ENCODE measurements at regions not wholly inside any gene's neighbourhood (a gene's known extent, or its start where the extent isn't known, plus 50 kb on each side); places are given as distances from the start of the nearest gene placed in this dataset.

DNA sequence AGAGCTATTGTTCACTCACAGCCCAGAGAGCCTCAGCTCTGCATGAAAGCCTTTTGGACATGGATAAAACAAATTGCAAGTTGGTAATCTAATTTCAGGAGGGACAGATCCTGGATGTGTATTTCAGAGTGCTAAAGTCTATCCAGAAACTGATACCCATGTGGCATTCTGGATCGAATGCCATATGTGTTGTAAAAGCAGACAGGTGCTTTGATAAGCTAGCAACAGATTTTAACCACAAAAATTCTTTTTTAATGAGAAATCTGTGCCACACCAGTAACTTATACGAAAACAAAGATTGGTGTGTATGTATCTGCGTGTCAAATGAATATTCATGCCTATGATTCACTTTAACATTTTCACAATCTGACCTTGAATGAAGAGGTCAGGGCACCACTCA, 936.6 kb upstream of the MAP3K7 start:
- no peak for DNase-seq
- no peak overlapping the region for H3K4me3 ChIP-seq (ENCODE audit: low read length)
- no peaks in the 10 kb centered on the region for H3K27me3 ChIP-seq (ENCODE audit: control insufficient read depth, insufficient read depth, low read length)
- WGBS (ENCODE audit: insufficient coverage, low lambda C conversion rate): 74% methylated on average over 3 of the region's 3 CpGs
- no peaks in the 10 kb centered on the region for H3K9me3 ChIP-seq (ENCODE audit: control insufficient read depth, low read depth, low read length)
- H3K4me1 ChIP-seq (ENCODE audit: control insufficient read depth, insufficient read depth, low read length): no peaks in the 10 kb centered on the region
- H3K27ac ChIP-seq (ENCODE audit: low read length): no peak overlapping the region
- no peaks in the 10 kb centered on the region for H3K36me3 ChIP-seq (ENCODE audit: control insufficient read depth, insufficient read depth, low read length)

GRCh38 chr6:91521999-91522398, 935.1 kb upstream of the MAP3K7 start:
- no peak for DNase-seq
- Histone ChIP-seq H3K9me3 (ENCODE audit: control insufficient read depth, low read depth, low read length) (no peaks in the 10 kb centered on the region), H3K27ac (ENCODE audit: low read length) (no peak overlapping the region), H3K36me3 (ENCODE audit: control insufficient read depth, insufficient read depth, low read length) (no peaks in the 10 kb centered on the region), H3K4me3 (ENCODE audit: low read length) (no peak overlapping the region), H3K27me3 (ENCODE audit: control insufficient read depth, insufficient read depth, low read length) (no peaks in the 10 kb centered on the region), H3K4me1 (ENCODE audit: control insufficient read depth, insufficient read depth, low read length) (no peaks in the 10 kb centered on the region)

- DNase-seq: no peak
- no CpG with 5 or more reads among the region's 2 CpGs for WGBS (ENCODE audit: insufficient coverage, low lambda C conversion rate)
Measured at GRCh38 chr6:91509711-91510110, 922.8 kb upstream of the MAP3K7 start.

DNA sequence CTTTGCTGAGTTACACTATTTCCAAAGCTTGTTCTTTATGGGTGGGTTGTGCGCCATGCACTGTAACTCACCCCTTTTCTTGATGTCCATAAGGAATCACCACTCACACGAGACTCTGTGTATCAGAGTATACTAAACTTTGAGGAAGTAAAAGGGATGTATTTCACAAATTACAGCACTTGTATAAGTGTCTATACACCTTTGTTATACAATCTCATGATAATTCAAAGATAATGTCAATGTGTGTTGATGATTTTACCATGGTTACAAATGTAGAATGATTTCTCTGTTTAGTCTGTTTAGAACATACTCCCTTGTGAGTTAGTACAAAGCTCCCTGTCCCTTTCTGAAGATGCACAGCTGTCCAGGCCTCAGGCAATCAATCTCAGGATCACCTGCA, 922.2 kb upstream of the MAP3K7 start:
- H3K27ac ChIP-seq (ENCODE audit: low read length): no peak overlapping the region
- H3K36me3 ChIP-seq (ENCODE audit: control insufficient read depth, insufficient read depth, low read length): no peaks in the 10 kb centered on the region
- no peak for DNase-seq
- no peaks in the 10 kb centered on the region for H3K4me1 ChIP-seq (ENCODE audit: control insufficient read depth, insufficient read depth, low read length)
- no peaks in the 10 kb centered on the region for H3K9me3 ChIP-seq (ENCODE audit: control insufficient read depth, low read depth, low read length)
- no peaks in the 10 kb centered on the region for H3K27me3 ChIP-seq (ENCODE audit: control insufficient read depth, insufficient read depth, low read length)
- no peak overlapping the region for H3K4me3 ChIP-seq (ENCODE audit: low read length)
- no CpG with 5 or more reads among the region's 2 CpGs for WGBS (ENCODE audit: insufficient coverage, low lambda C conversion rate)

More at GRCh38 chr6:91509711-91510110, 922.8 kb upstream of the MAP3K7 start:
- H3K36me3 ChIP-seq (ENCODE audit: control insufficient read depth, insufficient read depth, low read length): no peaks in the 10 kb centered on the region
- H3K4me1 ChIP-seq (ENCODE audit: control insufficient read depth, insufficient read depth, low read length): no peaks in the 10 kb centered on the region
- H3K27ac ChIP-seq (ENCODE audit: low read length): no peak overlapping the region
- H3K27me3 ChIP-seq (ENCODE audit: control insufficient read depth, insufficient read depth, low read length): no peaks in the 10 kb centered on the region
- H3K4me3 ChIP-seq (ENCODE audit: low read length): no peak overlapping the region
- H3K9me3 ChIP-seq (ENCODE audit: control insufficient read depth, low read depth, low read length): no peaks in the 10 kb centered on the region

GRCh38 chr6:91506509-91506908, 919.6 kb upstream of the MAP3K7 start:
- H3K27me3 ChIP-seq (ENCODE audit: control insufficient read depth, insufficient read depth, low read length): no peaks in the 10 kb centered on the region
- WGBS (ENCODE audit: insufficient coverage, low lambda C conversion rate): 44% methylated on average over 2 of the region's 5 CpGs
- no peak for DNase-seq
- H3K4me1 ChIP-seq (ENCODE audit: control insufficient read depth, insufficient read depth, low read length): no peaks in the 10 kb centered on the region
- no peak overlapping the region for H3K4me3 ChIP-seq (ENCODE audit: low read length)
- H3K36me3 ChIP-seq (ENCODE audit: control insufficient read depth, insufficient read depth, low read length): no peaks in the 10 kb centered on the region
- no peak overlapping the region for H3K27ac ChIP-seq (ENCODE audit: low read length)
- no peaks in the 10 kb centered on the region for H3K9me3 ChIP-seq (ENCODE audit: control insufficient read depth, low read depth, low read length)

GRCh38 chr6:91505199-91505598, 918.3 kb upstream of the MAP3K7 start:
- Histone ChIP-seq H3K4me1 (ENCODE audit: control insufficient read depth, insufficient read depth, low read length) (no peaks in the 10 kb centered on the region), H3K27me3 (ENCODE audit: control insufficient read depth, insufficient read depth, low read length) (no peaks in the 10 kb centered on the region), H3K9me3 (ENCODE audit: control insufficient read depth, low read depth, low read length) (no peaks in the 10 kb centered on the region), H3K27ac (ENCODE audit: low read length) (no peak overlapping the region), H3K4me3 (ENCODE audit: low read length) (no peak overlapping the region), H3K36me3 (ENCODE audit: control insufficient read depth, insufficient read depth, low read length) (no peaks in the 10 kb centered on the region)
- no peak for DNase-seq

GRCh38 chr6:91501930-91502329, 915.1 kb upstream of the MAP3K7 start:
- H3K4me3 ChIP-seq (ENCODE audit: low read length): no peak overlapping the region
- H3K4me1 ChIP-seq (ENCODE audit: control insufficient read depth, insufficient read depth, low read length): no peaks in the 10 kb centered on the region
- H3K27ac ChIP-seq (ENCODE audit: low read length): no peak overlapping the region
- no peaks in the 10 kb centered on the region for H3K9me3 ChIP-seq (ENCODE audit: control insufficient read depth, low read depth, low read length)
- no peak for DNase-seq
- no peaks in the 10 kb centered on the region for H3K36me3 ChIP-seq (ENCODE audit: control insufficient read depth, insufficient read depth, low read length)
- H3K27me3 ChIP-seq (ENCODE audit: control insufficient read depth, insufficient read depth, low read length): no peaks in the 10 kb centered on the region
- WGBS (ENCODE audit: insufficient coverage, low lambda C conversion rate): 100% methylated on average over 1 of the region's 4 CpGs

GRCh38 chr6:91500689-91501303, 913.9 kb upstream of the MAP3K7 start:
- Histone ChIP-seq H3K36me3 (ENCODE audit: control insufficient read depth, insufficient read depth, low read length) (no peaks in the 10 kb centered on the region), H3K27ac (ENCODE audit: low read length) (no peak overlapping the region), H3K9me3 (ENCODE audit: control insufficient read depth, low read depth, low read length) (no peaks in the 10 kb centered on the region), H3K4me1 (ENCODE audit: control insufficient read depth, insufficient read depth, low read length) (no peaks in the 10 kb centered on the region), H3K4me3 (ENCODE audit: low read length) (no peak overlapping the region), H3K27me3 (ENCODE audit: control insufficient read depth, insufficient read depth, low read length) (no peaks in the 10 kb centered on the region)
- no peak for DNase-seq
- 78% methylated on average over 1 of the region's 1 CpG for WGBS (ENCODE audit: insufficient coverage, low lambda C conversion rate)

DNA sequence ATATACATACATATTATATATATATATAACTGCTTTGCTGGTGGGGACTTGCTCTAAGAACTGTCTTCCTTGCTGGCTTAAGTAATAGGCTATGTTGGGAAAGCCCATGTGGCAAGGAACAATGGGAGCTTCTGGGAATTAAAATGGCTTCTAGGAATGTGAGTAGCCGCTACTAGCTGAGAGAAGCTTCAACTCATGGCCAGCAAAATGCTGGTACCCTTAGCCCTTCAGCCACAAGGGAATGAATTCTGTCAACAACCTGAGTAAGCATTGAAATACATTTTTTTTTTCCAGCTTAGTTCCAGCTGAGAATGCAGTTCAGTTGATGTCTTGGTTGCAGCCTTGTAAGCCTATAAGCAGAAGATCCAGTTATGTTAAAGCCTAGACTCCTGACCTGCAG, 911.7 kb upstream of the MAP3K7 start:
- no CpG with 5 or more reads among the region's 1 CpG for WGBS (ENCODE audit: insufficient coverage, low lambda C conversion rate)
- Histone ChIP-seq H3K27ac (ENCODE audit: low read length) (no peak overlapping the region), H3K9me3 (ENCODE audit: control insufficient read depth, low read depth, low read length) (no peaks in the 10 kb centered on the region), H3K4me3 (ENCODE audit: low read length) (no peak overlapping the region), H3K4me1 (ENCODE audit: control insufficient read depth, insufficient read depth, low read length) (no peaks in the 10 kb centered on the region), H3K27me3 (ENCODE audit: control insufficient read depth, insufficient read depth, low read length) (no peaks in the 10 kb centered on the region), H3K36me3 (ENCODE audit: control insufficient read depth, insufficient read depth, low read length) (no peaks in the 10 kb centered on the region)
- DNase-seq: no peak

DNA sequence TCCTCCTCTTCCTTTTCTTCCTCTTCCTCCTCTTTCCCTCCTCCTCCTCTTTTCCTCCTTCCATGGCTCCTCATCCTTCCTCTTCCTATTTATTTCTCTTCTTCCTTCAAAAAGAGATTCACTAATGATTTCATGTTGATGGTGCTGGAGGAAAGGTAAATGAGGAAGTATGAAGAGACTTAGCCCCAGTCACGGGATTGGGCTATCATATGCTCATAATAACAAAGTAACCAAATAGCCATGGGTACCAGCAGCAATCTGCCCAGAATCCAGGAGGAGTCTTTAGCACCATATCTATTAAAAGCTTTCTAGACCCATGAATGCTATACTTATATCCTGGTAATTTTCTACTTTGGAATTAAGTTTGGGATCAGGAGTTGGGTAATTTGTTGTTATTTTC, 910.9 kb upstream of the MAP3K7 start:
- no peaks in the 10 kb centered on the region for H3K36me3 ChIP-seq (ENCODE audit: control insufficient read depth, insufficient read depth, low read length)
- no peak for DNase-seq
- no peak overlapping the region for H3K4me3 ChIP-seq (ENCODE audit: low read length)
- no peaks in the 10 kb centered on the region for H3K9me3 ChIP-seq (ENCODE audit: control insufficient read depth, low read depth, low read length)
- H3K4me1 ChIP-seq (ENCODE audit: control insufficient read depth, insufficient read depth, low read length): no peaks in the 10 kb centered on the region
- no CpG with 5 or more reads among the region's 1 CpG for WGBS (ENCODE audit: insufficient coverage, low lambda C conversion rate)
- H3K27me3 ChIP-seq (ENCODE audit: control insufficient read depth, insufficient read depth, low read length): no peaks in the 10 kb centered on the region
- H3K27ac ChIP-seq (ENCODE audit: low read length): no peak overlapping the region

DNA sequence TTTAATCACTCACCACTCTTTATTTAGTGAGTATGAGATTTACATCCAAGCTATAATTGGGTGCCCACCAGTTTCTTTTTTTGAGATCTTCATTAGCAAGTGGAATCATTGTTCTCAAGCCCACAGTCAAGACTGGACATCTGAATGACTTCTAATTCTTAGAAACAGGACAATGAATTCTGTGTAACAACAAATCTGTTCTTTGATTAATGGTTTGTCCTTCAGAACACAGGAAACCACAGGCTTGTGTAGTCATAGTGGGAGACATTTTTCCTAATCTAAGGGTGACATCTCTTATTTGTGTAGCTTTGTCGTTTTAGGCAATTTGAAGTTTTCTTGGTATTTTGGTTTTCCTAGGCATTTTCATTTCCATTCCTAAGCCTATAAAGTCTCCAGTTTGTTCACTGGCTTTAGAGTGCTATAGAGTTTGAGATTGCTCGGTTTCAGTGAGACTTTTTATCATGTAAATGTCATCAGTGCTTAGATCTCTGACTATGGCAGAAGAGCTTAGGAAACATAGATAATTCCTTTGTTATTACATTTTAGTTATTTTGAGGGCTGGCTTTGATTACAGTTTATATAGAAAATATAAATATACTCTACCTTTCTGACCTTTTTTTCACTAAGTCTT, 903.9 kb upstream of the MAP3K7 start:
- Histone ChIP-seq H3K9me3 (ENCODE audit: control insufficient read depth, low read depth, low read length) (no peaks in the 10 kb centered on the region), H3K4me1 (ENCODE audit: control insufficient read depth, insufficient read depth, low read length) (no peaks in the 10 kb centered on the region), H3K36me3 (ENCODE audit: control insufficient read depth, insufficient read depth, low read length) (no peaks in the 10 kb centered on the region), H3K27me3 (ENCODE audit: control insufficient read depth, insufficient read depth, low read length) (no peaks in the 10 kb centered on the region), H3K27ac (ENCODE audit: low read length) (no peak overlapping the region), H3K4me3 (ENCODE audit: low read length) (no peak overlapping the region)
- 60% methylated on average over 2 of the region's 2 CpGs for WGBS (ENCODE audit: insufficient coverage, low lambda C conversion rate)
- DNase-seq: no peak

Data from large intestine (tissue), 3 donors.